ENCODE measurements at regions not wholly inside any gene's neighbourhood (a gene's known extent, or its start where the extent isn't known, plus 50 kb on each side); places are given as distances from the start of the nearest gene placed in this dataset.

GRCh38 chr20:24096264-24096663 lies 107.7 kb upstream of the GGTLC1 start:
- no peaks in the 10 kb centered on the region for H3K4me1 Mint-ChIP-seq
- no peak overlapping the region for H3K4me3 Mint-ChIP-seq
- no peaks in the 10 kb centered on the region for H3K36me3 Mint-ChIP-seq
- no peak for ATAC-seq
- H3K27me3 Mint-ChIP-seq, result peaks cover 14% of the 10 kb centered on the region
- no peaks in the 10 kb centered on the region for H3K9me3 Mint-ChIP-seq
- H3K27ac Mint-ChIP-seq, result no peak overlapping the region

- H3K27me3 Mint-ChIP-seq, result peaks cover 16% of the 10 kb centered on the region
- no peaks in the 10 kb centered on the region for H3K36me3 Mint-ChIP-seq
- no peak overlapping the region for H3K27ac Mint-ChIP-seq
- ATAC-seq, result no peak
- H3K9me3 Mint-ChIP-seq, result no peaks in the 10 kb centered on the region
- H3K4me1 Mint-ChIP-seq, result no peaks in the 10 kb centered on the region
- no peak overlapping the region for H3K4me3 Mint-ChIP-seq
Measured at GRCh38 chr20:24095756-24096155, 107.2 kb upstream of the GGTLC1 start.

DNA sequence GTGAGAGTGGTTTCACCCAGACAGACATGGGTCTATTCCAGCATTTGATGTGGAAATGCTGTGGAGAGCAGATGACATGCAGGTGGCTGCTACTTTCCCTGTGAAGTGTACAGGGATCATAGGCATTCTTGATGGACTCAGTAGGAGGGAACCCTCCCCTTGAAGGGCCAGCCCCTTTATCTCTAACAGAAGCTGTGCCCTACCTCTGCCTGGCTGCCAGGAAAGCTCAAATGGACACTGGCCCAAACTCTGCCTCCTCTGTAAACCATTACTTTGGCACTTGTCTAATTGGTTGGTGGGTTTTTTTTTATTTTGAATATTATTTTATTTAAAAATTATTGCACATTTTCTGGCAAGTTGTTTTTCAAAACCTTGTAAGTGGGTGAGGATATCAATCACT lies 106.7 kb upstream of the GGTLC1 start:
- ATAC-seq, result no peak
- Mint-ChIP-seq H3K36me3 (no peaks in the 10 kb centered on the region), H3K4me3 (no peak overlapping the region), H3K4me1 (no peaks in the 10 kb centered on the region), H3K27me3 (peaks cover 16% of the 10 kb centered on the region), H3K27ac (no peak overlapping the region), H3K9me3 (no peaks in the 10 kb centered on the region)

GRCh38 chr20:24089576-24089975 lies 101.0 kb upstream of the GGTLC1 start:
- ATAC-seq, result no peak
- no peaks in the 10 kb centered on the region for H3K9me3 Mint-ChIP-seq
- H3K36me3 Mint-ChIP-seq, result no peaks in the 10 kb centered on the region
- no peak overlapping the region for H3K27ac Mint-ChIP-seq
- H3K27me3 Mint-ChIP-seq, result peaks cover 16% of the 10 kb centered on the region
- no peaks in the 10 kb centered on the region for H3K4me1 Mint-ChIP-seq
- no peak overlapping the region for H3K4me3 Mint-ChIP-seq

DNA sequence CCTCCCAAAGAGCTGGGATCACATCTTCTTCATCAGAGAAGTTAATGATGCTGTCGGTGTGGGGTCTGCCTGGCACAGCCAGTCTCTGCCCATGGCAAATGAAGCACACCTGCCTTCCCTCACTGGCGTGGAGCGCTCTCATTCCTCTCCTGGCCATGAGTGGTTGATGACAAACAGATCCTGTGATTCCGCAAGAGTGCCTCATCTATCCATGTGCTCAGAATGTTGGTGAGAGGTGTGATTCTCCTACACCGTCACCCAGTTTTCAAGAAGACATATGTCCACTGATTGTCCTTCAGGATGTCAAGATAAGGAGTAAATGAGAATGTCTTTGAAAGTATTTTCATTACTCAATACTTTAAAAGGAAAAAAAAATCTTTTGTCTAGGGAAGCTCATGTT lies 97.5 kb upstream of the GGTLC1 start:
- Mint-ChIP-seq H3K27ac (no peak overlapping the region), H3K4me1 (no peaks in the 10 kb centered on the region), H3K27me3 (peaks cover under 1% of the 10 kb centered on the region), H3K9me3 (no peaks in the 10 kb centered on the region), H3K4me3 (no peak overlapping the region), H3K36me3 (no peaks in the 10 kb centered on the region)
- no peak for ATAC-seq

DNA sequence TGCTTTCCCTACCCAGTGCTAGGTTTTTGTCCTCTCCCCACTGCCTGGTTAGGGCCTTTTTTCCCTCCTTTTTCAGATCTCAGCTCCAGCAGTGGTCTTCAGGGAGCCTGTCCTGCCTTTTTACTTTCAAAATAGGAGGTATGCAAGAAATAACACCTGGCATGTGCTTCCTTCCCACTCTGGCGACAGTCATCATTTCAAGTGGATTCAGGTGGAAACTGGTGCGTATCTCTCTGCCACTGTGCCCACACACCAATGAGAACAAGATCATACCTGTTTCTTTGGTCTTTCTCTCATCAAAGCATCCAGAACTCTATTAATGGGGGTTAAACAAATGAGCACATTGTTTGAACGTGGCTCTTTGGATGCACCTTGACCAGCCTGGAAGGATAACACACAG lies 95.7 kb upstream of the GGTLC1 start:
- Mint-ChIP-seq H3K27ac (no peak overlapping the region), H3K27me3 (no peaks in the 10 kb centered on the region), H3K4me3 (no peak overlapping the region), H3K36me3 (no peaks in the 10 kb centered on the region), H3K4me1 (no peaks in the 10 kb centered on the region), H3K9me3 (no peaks in the 10 kb centered on the region)
- no peak for ATAC-seq

DNA sequence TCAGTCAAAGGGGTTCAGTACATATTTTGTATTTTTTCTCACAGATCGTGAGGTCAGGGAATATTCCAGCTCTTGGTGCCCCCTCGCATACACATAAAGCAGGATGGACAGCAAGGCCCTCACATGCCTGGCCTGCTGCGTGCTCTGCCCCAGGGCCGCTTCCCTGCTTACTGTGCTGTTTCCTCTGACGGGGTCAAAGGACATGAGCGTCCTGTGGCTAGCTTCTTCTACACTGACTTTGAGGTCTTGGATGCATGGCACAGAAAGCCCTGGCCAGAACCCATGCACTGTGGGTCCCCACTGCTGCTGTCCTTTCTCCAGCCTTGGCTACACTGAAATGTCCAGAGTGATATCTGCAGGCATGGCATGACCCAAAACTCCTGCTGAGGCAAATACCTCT lies 92.5 kb upstream of the GGTLC1 start:
- no peak for ATAC-seq
- Mint-ChIP-seq H3K27ac (no peak overlapping the region), H3K9me3 (no peaks in the 10 kb centered on the region), H3K4me1 (no peaks in the 10 kb centered on the region), H3K27me3 (no peaks in the 10 kb centered on the region), H3K36me3 (no peaks in the 10 kb centered on the region), H3K4me3 (no peak overlapping the region)

GRCh38 chr20:24079661-24080412 lies 91.3 kb upstream of the GGTLC1 start:
- Mint-ChIP-seq H3K36me3 (no peaks in the 10 kb centered on the region), H3K27ac (no peak overlapping the region), H3K9me3 (no peaks in the 10 kb centered on the region), H3K4me1 (no peaks in the 10 kb centered on the region), H3K4me3 (no peak overlapping the region), H3K27me3 (no peaks in the 10 kb centered on the region)
- ATAC-seq, result no peak

DNA sequence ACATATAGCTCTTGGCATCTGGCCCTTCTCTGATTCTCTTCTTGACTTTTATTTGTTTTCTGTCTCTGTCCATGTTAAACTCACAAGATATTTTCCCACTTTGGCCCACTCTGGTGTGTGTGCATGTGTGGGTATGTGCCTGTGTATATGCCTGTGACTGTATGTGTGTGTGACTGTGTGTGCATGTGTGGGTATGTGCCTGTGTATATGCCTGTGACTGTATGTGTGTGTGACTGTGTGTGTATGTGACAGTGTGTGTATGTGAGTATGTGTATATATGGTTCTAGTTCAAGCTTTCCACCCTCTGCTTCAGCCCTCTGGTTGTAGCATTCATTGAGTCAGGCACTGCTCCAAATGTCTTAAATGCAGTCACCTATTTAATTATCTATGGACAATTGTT lies 88.6 kb upstream of the GGTLC1 start:
- no peaks in the 10 kb centered on the region for H3K4me1 Mint-ChIP-seq
- no peak overlapping the region for H3K4me3 Mint-ChIP-seq
- ATAC-seq, result no peak
- H3K27ac Mint-ChIP-seq, result no peak overlapping the region
- no peaks in the 10 kb centered on the region for H3K27me3 Mint-ChIP-seq
- H3K9me3 Mint-ChIP-seq, result no peaks in the 10 kb centered on the region
- H3K36me3 Mint-ChIP-seq, result no peaks in the 10 kb centered on the region

DNA sequence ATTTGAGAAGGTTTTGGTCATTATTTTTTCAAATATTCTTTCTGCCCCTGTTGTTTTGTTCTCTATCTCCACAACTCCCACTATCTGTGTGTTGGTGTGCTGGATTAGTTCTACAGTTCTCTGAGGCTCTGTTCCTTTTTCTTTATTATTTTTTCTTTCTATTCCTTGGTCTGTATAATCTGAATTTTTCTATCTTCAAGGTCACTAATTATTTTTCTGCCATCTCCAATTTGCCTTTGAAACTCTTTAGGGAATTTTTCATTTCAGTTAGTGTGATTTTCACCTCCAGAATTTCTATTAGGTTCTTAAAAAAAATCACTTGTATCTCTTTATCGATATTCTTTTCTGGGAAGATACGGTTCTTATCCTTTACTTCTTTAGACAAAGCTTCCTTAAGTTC lies 82.1 kb upstream of the GGTLC1 start:
- peaks cover 6% of the 10 kb centered on the region for H3K4me1 Mint-ChIP-seq
- no peaks in the 10 kb centered on the region for H3K27me3 Mint-ChIP-seq
- no peak overlapping the region for H3K27ac Mint-ChIP-seq
- no peaks in the 10 kb centered on the region for H3K36me3 Mint-ChIP-seq
- ATAC-seq, result no peak
- H3K4me3 Mint-ChIP-seq, result no peak overlapping the region
- H3K9me3 Mint-ChIP-seq, result peaks cover 6% of the 10 kb centered on the region

DNA sequence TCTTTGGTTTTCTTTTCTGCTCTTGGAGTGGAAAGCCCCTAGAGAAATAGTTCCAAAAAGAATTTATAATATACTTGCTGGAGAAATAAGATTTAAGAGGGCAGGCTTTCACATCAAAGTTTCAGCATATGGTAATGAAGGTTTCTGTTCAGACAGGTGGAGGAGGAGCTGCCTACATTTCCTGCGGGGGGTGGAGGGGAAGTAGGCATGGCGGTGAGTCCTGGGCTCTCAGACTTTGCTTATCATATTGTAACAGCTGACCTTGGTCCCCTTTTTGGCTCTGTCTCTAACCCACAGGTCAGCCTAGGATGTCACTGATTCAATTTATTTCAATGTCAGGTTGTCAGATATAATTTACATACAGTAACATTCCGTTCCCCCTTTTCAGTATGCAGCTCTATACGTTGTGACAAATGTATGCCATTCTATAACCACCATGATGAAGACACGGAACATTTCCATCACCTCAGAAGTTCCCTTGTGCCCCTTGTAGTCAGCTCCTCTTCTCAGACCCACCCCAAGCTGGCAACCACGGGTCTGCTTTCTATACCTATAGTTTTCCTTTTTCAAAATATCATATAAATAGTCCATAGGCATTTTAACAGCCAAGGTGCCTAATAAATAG lies 77.6 kb upstream of the GGTLC1 start:
- Mint-ChIP-seq H3K27ac (no peak overlapping the region), H3K36me3 (no peaks in the 10 kb centered on the region), H3K4me3 (peak overlapping the region; percentile 2), H3K4me1 (peaks cover 6% of the 10 kb centered on the region), H3K27me3 (no peaks in the 10 kb centered on the region), H3K9me3 (peaks cover 9% of the 10 kb centered on the region)
- no peak for ATAC-seq

DNA sequence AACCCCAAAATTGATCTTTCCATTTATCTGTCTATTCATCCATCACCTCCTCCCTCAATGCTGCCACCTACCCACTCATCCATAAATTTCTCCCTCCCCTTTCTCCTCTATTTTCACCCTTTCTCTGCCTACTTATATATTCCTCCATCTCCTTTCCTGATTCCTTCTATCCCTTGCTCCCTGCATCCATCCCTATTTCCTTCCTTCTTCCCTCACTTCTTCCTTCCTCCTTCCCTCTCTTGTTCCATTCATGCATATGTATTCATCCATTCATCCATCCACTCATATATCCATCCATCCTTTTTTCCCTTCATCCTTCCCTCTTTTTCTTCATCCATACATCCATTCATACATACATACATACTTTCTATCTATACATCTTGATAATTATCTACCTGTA lies 76.3 kb upstream of the GGTLC1 start:
- Mint-ChIP-seq H3K27me3 (no peaks in the 10 kb centered on the region), H3K27ac (no peak overlapping the region), H3K4me3 (no peak overlapping the region), H3K9me3 (peaks cover 7% of the 10 kb centered on the region), H3K4me1 (peaks cover 6% of the 10 kb centered on the region), H3K36me3 (no peaks in the 10 kb centered on the region)
- ATAC-seq, result no peak

DNA sequence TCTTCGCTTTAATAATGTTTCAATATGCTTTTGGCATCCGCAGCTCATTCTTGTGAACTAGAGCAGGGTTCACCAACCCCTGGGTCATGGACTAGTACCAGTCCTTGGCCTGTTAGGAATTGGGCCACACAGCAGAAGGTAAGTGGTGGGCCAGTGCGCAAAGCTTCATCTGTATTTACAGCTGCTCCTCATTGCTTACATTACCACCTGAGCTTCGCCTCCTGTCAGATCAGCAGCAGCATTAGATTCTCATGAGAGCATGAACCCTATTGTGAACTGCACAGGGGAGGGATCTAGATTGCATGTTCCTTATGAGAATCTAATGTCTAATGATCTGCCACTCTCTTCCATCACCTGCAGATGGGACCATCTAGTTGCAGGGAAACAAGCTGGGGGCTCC lies 75.5 kb upstream of the GGTLC1 start:
- no peak overlapping the region for H3K4me3 Mint-ChIP-seq
- no peak for ATAC-seq
- H3K36me3 Mint-ChIP-seq, result no peaks in the 10 kb centered on the region
- no peak overlapping the region for H3K27ac Mint-ChIP-seq
- peaks cover 6% of the 10 kb centered on the region for H3K4me1 Mint-ChIP-seq
- H3K9me3 Mint-ChIP-seq, result peaks cover 4% of the 10 kb centered on the region
- H3K27me3 Mint-ChIP-seq, result no peaks in the 10 kb centered on the region

GRCh38 chr20:24063100-24063499 lies 74.5 kb upstream of the GGTLC1 start:
- no peak for ATAC-seq
- Mint-ChIP-seq H3K9me3 (peaks cover 4% of the 10 kb centered on the region), H3K36me3 (no peaks in the 10 kb centered on the region), H3K4me1 (peaks cover 6% of the 10 kb centered on the region), H3K27me3 (no peaks in the 10 kb centered on the region), H3K27ac (no peak overlapping the region), H3K4me3 (no peak overlapping the region)

DNA sequence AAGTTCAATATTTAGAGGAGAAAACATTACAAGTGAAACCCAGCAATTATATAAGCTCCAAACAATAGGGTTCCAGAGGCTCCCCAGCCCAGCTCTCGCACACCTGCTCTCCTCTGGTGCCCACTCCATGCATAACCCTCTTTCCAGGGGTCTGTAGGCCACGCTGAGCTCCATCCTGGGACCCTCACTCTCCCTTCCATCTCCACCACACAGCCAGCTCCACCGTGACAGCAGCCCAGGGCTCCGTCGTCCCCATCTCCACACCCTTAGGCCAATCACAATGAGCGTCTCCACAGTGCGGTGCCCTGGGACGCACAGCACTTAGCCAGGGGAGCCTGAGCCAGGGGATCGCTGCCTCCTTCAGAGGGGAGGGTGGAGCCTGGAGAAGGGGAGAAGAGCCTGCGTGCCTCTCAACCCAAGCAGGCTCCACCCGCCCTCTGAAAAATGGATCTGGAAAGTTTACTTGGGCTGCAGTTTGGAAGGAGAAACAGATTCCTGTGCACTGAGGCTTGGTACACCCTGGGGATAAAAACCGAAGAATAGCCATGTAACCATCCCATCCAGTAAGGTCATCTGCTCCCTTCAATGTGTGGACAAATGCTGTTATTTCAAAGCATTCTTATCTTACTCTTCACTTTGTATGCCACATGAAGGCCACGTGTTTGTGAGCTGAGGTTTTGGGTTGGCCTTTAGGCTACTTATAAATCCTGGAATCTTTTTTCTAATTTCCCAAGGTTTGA lies 72.4 kb upstream of the GGTLC1 start:
- Mint-ChIP-seq H3K27ac (no peak overlapping the region), H3K4me1 (peaks cover under 1% of the 10 kb centered on the region), H3K27me3 (no peaks in the 10 kb centered on the region), H3K9me3 (peaks cover 4% of the 10 kb centered on the region), H3K4me3 (no peak overlapping the region), H3K36me3 (no peaks in the 10 kb centered on the region)
- peak; percentile 39 for ATAC-seq

GRCh38 chr20:24059174-24059573 lies 70.6 kb upstream of the GGTLC1 start:
- ATAC-seq, result no peak
- Mint-ChIP-seq H3K27me3 (no peaks in the 10 kb centered on the region), H3K4me3 (no peak overlapping the region), H3K27ac (no peak overlapping the region), H3K9me3 (no peaks in the 10 kb centered on the region), H3K4me1 (no peaks in the 10 kb centered on the region), H3K36me3 (no peaks in the 10 kb centered on the region)
